ENCODE measurements at regions not wholly inside any gene's neighbourhood (a gene's known extent, or its start where the extent isn't known, plus 50 kb on each side); places are given as distances from the start of the nearest gene placed in this dataset.

GRCh38 chr11:120028897-120029258 lies 109.0 kb downstream of the TRIM29 start:
- ChIA-PET CTCF (no interaction called here), POLR2A (no interaction called here)
- no peak overlapping the region for H3K4me3 ChIP-seq (ENCODE audit: low read depth, low read length)
- H3K9me3 ChIP-seq (ENCODE audit: control insufficient read depth, insufficient read depth, low read length): peaks cover 3% of the 10 kb centered on the region; the same call in 1 of the 2 replicates
- no peak for DNase-seq (ENCODE audit: low read depth, low spot score)
- peaks cover 3% of the 10 kb centered on the region for H3K27me3 ChIP-seq (ENCODE audit: control insufficient read depth, insufficient read depth, low read length)
- H3K27ac ChIP-seq (ENCODE audit: low read depth, low read length): no peak overlapping the region
- TF ChIP-seq, protein P1, sequence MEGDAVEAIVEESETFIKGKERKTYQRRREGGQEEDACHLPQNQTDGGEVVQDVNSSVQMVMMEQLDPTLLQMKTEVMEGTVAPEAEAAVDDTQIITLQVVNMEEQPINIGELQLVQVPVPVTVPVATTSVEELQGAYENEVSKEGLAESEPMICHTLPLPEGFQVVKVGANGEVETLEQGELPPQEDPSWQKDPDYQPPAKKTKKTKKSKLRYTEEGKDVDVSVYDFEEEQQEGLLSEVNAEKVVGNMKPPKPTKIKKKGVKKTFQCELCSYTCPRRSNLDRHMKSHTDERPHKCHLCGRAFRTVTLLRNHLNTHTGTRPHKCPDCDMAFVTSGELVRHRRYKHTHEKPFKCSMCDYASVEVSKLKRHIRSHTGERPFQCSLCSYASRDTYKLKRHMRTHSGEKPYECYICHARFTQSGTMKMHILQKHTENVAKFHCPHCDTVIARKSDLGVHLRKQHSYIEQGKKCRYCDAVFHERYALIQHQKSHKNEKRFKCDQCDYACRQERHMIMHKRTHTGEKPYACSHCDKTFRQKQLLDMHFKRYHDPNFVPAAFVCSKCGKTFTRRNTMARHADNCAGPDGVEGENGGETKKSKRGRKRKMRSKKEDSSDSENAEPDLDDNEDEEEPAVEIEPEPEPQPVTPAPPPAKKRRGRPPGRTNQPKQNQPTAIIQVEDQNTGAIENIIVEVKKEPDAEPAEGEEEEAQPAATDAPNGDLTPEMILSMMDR (IDR thresholded peaks at IDR 0.05; ENCODE audit: low read depth, low read length): no peak

DNA sequence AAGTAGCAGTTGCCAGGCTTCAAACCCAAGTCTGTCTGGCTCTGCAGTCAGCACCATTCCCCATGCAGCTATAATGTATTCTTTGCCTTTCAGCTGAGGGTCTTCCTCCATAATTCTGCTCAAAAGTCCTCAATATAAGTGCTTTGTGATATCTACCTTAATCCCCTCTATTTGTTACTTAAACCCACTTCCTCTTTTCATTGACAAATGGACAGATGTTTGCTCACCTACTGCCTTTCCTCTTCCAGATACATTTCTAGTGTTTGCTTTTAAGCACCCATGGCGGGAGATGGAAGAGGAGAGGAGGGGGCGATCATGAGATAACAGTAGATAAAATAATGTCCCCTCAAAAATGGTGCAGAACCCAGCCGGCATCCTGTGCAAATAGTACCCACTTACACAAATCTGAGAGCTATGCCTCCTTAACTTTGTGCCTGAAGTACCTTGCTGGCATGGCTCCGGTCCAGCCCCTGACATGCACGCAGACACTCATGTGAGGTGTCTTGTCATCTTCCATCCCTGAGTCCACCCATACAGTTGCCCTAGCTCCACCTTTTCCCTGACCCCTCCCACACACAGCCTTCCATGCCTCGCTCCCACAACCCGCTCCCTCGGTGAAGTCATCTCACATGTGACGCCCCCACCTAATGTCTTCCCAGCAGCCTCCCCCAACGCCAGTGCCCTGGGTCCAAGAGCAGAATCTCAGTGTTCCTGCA lies 109.6 kb downstream of the TRIM29 start:
- TF ChIP-seq, protein P1 (IDR thresholded peaks at IDR 0.05; ENCODE audit: low read depth, low read length): no peak
- H3K27me3 ChIP-seq (ENCODE audit: control insufficient read depth, insufficient read depth, low read length): peaks cover 3% of the 10 kb centered on the region
- CTCF ChIA-PET: no interaction called here
- POLR2A ChIA-PET: no interaction called here
- peaks cover 3% of the 10 kb centered on the region; the same call in 1 of the 2 replicates for H3K9me3 ChIP-seq (ENCODE audit: control insufficient read depth, insufficient read depth, low read length)
- DNase-seq (ENCODE audit: low read depth, low spot score): no peak
- no peak overlapping the region for H3K4me3 ChIP-seq (ENCODE audit: low read depth, low read length)
- no peak overlapping the region for H3K27ac ChIP-seq (ENCODE audit: low read depth, low read length)

- DNase-seq (ENCODE audit: low read depth, low spot score): no peak
- POLR2A ChIA-PET: no interaction called here
- CTCF ChIA-PET: no interaction called here
These were observed 110.2 kb downstream of the TRIM29 start for GRCh38 chr11:120027546-120028180.

GRCh38 chr11:120025606-120026335 lies 112.1 kb downstream of the TRIM29 start:
- Histone ChIP-seq H3K4me3 (ENCODE audit: low read depth, low read length) (no peak overlapping the region), H3K27me3 (ENCODE audit: control insufficient read depth, insufficient read depth, low read length) (peaks cover 6% of the 10 kb centered on the region), H3K27ac (ENCODE audit: low read depth, low read length) (no peak overlapping the region), H3K9me3 (ENCODE audit: control insufficient read depth, insufficient read depth, low read length) (peaks cover 3% of the 10 kb centered on the region; the same call in 1 of the 2 replicates)
- ChIA-PET POLR2A (no interaction called here), CTCF (no interaction called here)
- no peak for DNase-seq (ENCODE audit: low read depth, low spot score)
- TF ChIP-seq, protein P1 (IDR thresholded peaks at IDR 0.05; ENCODE audit: low read depth, low read length): no peak

More at GRCh38 chr11:120027546-120028180, 110.2 kb downstream of the TRIM29 start:
- Histone ChIP-seq H3K27me3 (ENCODE audit: control insufficient read depth, insufficient read depth, low read length) (peaks cover 3% of the 10 kb centered on the region), H3K27ac (ENCODE audit: low read depth, low read length) (no peak overlapping the region), H3K4me3 (ENCODE audit: low read depth, low read length) (no peak overlapping the region), H3K9me3 (ENCODE audit: control insufficient read depth, insufficient read depth, low read length) (peaks cover 3% of the 10 kb centered on the region; the same call in 1 of the 2 replicates)
- TF ChIP-seq, protein P1 (IDR thresholded peaks at IDR 0.05; ENCODE audit: low read depth, low read length): no peak

GRCh38 chr11:120024586-120024985 lies 113.3 kb downstream of the TRIM29 start:
- DNase-seq (ENCODE audit: low read depth, low spot score): no peak
- TF ChIP-seq, protein P1 (IDR thresholded peaks at IDR 0.05; ENCODE audit: low read depth, low read length): no peak
- ChIA-PET POLR2A (no interaction called here), CTCF (no interaction called here)
- Histone ChIP-seq H3K27ac (ENCODE audit: low read depth, low read length) (no peak overlapping the region), H3K4me3 (ENCODE audit: low read depth, low read length) (no peak overlapping the region), H3K9me3 (ENCODE audit: control insufficient read depth, insufficient read depth, low read length) (peaks cover 3% of the 10 kb centered on the region; the same call in 1 of the 2 replicates), H3K27me3 (ENCODE audit: control insufficient read depth, insufficient read depth, low read length) (peaks cover 6% of the 10 kb centered on the region)
